ENCODE measurements at regions not wholly inside any gene's neighbourhood (a gene's known extent, or its start where the extent isn't known, plus 50 kb on each side); places are given as distances from the start of the nearest gene placed in this dataset.
"Not testable (repeated sequence)": the region's sequence is repeated elsewhere in the genome, so short reads cannot be mapped to it uniquely, and the experiment has no call there.

DNA sequence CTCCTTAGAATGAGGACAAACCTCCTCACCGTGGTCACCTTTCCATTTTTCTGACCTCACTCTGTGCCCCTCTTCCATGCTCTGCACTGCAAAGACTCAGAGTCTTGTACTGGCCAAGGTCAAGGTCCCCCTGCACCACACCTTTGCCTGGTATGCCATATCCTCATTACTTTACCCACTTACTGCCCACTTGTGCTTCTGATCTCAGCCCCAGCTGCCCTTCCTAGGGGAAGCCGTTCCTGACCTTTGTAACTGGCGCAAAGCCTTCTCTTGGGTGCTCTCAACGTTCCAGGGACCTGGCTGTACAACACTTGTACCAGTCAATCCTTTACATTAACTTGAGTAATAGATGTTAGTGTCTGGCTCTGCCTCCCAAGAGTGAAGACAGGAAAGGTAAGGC lies 256.0 kb downstream of the SV2B start:
- no peak for DNase-seq

DNA sequence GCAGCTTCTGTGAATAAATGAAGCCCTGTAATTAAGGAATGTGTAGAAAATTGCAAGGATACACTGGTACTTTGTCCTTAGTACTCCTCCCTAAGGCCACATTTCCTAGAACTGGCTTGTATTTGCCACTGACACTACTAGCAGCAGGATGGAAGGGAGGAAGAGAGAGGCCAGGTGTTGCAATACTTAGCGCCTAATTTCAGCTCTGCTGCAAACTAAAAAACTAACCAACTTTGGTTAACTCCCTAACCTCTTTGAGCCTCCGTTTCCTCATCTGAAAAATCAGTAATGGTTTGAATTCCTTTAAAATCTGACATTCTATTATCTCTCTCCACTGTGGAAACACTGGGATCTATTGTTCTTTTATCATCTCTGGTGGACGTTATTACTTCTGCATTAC lies 257.0 kb downstream of the SV2B start:
- DNase-seq, result no peak

GRCh38 chr15:91357486-91357885 lies 257.4 kb downstream of the SV2B start:
- DNase-seq, result no peak

- no peak for DNase-seq
Observed at GRCh38 chr15:91358405-91358804, 258.3 kb downstream of the SV2B start.

DNA sequence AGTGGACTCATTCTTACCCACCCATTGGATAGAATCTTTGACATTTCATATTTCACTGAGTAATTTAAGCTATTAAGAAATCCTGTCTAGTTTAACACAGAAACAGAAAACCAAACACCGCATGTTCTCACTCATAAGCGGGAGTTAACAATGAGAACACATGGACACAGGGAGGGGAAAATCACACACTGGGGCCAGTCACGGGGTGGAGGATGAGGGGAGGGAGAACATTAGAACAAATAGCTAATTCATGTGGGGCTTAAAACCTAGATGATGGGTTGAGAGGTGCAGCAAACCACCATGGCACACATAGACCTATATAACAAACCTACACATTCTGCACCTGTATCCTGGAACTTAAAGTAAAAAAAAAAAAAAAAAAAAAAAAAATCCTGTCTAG lies 261.6 kb downstream of the SV2B start:
- not testable (repeated sequence) for DNase-seq

DNA sequence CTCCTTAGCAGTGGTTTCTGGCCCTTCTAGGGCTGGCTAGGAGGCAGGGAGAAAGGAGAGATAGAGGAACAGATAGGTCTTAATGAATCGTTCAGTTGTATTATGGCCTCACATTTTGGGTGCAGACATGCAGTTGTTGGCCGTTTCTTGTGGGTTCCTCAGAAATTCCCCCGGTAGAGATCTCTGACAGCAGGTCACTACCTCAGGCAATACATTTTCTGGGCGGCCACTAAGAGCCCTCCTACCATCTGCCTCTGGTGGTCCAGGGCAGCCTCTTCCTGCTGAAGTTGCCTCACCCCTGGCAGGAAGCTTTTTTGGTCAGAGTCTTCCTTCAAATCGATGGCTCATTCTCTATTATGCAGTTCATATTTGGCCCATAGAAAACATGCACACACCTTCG lies 266.1 kb downstream of the SV2B start:
- no peak for DNase-seq

DNA sequence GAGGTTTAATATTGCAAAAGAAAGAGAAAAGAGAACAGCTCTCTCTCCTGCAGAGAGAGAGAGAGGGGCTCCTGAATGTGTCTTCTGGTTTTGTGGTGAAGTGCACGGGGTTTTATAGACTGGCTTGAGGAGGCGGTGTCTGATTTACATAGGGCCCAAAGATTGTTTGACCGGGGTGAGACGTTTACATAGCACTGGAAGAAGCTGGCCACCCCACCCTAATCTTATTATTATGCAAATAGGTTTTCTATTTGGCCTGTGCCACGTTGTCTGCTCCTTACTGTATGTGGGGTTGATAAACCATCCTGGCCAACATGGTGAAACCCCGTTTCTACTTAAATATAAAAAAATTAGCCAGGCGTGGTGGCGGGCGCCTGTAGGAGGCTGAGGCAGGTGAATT lies 268.6 kb downstream of the SV2B start:
- no peak for DNase-seq

DNA sequence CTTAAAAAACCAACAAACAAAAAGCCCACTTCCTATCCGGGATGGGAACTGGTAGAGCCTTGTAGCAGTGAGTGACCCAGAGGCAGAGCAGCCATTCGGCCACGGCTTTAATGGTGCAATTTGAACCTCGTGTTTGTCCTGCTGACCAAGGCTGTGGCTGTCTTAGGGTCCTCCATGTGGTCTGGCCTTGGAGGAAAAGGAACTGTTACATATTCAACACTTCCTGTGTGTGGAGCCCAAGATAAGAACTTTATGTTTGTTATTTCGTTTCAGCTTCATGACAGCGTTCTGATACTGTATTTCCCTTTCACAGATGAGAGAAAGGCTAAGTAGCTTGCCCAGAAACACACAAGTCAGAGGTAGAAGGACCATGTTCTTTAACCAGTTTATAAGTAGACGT lies 269.8 kb downstream of the SV2B start:
- DNase-seq, result no peak

DNA sequence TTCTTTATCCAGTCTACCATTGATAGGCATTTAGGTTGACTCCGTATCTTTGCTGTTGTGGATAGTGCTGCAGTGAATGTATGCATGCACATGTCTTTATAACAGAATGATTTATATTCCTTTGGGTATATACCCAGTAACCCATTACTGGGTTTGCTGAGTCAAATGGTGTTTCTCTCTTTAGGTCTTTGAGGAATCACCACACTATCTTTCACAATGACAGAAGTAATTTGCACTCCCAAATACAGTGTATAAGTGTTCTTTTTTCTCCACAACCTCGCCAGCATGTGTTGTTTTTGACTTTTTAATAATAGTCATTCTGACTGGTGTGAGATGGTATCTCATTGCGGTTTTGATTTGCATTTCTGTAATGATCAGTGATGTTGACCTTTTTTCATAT lies 271.3 kb downstream of the SV2B start:
- not testable (repeated sequence) for DNase-seq

DNA sequence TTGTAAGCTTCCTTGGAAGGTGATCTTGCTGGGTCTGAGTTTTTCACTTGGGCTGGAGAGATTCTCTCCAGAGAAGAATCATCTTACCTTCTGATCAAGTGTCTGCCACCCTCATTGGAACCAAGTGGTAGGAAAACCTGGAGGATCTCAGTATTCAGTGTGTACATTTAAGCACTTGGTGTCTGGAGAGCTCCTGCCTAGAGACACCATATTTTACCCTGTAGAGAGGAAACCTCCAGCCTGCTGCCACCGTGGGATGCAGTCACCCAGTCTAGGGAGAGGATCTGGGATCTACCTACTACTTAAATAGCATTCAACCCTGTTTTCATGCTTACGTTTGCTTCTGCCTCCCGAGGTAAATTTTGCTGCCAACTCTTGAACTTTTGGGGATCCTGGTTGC lies 274.3 kb downstream of the SV2B start:
- DNase-seq, result no peak

- no peak for DNase-seq
Observed at GRCh38 chr15:91376038-91376437, 276.0 kb downstream of the SV2B start.

DNA sequence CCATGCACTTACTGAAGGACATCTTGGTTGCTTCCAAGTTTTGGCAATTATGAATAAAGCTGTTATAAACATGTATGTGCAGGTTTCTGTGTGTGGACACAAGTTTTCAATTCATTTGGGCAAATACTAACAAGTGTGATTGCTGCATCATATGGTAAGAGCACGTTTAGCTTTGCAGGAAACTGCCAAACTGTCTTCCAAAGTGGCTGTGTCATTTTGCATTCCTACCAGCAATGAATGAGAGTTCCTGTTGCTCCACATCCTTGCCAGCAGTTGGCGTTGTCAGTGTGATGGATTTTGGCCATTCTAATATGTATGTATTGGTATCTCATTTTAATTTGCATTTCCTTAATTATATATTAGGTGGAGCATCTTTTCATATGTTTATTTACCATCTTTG lies 280.1 kb downstream of the SV2B start:
- no peak for DNase-seq

DNA sequence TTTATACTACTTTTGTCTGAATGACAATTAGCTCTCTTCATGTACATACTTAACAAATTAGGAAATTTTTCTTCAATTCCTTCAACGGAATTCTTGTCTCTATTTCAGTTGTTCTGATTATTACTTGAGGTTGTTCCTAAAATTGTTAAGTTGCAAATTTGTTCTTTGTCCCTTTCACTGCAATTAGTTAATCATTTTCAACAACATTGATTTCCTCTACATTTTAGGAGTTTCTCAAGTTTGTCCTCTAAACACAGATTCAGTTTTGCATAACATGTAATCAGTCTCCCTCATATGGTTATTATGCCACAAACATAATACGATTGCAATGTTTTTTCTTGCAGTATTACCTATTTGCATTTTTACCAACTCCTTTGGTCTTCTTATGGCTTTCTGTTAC lies 283.5 kb downstream of the SV2B start:
- no peak for DNase-seq

DNA sequence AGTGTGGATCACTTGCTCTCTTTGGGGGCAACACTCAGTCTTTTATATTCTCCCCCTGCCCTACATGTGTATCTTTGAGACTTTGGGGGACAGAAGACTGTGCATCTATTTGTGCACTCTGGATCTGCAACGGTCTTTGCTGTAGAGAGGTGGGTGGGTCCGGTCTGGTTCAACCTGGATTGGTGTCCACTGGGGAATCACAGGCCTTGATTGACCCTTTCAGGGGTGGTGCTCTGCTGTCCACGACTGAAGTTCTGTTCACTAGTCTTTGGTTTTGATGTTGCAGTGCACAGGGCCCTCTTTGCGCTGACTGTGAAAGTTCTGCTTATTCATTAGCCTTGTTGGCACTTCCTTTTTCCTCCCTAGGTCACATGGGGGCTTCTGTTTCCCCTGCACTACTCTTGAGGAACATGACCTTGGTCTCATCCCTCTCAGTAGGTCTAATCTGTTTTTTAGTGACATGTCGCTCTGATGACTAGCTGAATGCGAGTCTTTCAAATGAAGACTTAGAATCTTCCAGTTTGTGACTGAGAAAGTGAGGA lies 284.2 kb downstream of the SV2B start:
- DNase-seq, result no peak

GRCh38 chr15:91385311-91385710 lies 285.3 kb downstream of the SV2B start:
- no peak for DNase-seq

GRCh38 chr15:91393186-91393585 lies 293.1 kb downstream of the SV2B start:
- no peak for DNase-seq

DNA sequence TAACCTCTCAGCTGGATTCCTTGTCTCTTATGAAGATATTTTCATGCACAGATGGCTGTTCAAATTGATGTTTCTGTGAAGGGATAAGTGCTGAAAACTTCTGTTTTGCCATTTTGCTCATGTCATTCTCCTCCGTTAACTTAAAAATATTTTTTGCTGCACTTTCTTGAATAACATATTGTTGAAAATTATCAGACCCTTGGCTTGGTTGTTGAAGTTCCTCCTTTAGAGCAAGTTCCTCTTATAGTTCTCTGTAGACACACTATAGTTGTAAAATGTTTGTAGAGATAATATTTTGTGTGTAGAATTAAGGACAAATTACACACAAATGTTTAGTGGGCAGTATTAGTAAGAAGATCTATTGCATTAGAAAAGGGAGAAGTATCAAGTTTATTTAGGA lies 300.4 kb downstream of the SV2B start:
- DNase-seq, result no peak

GRCh38 chr15:91407269-91407889 lies 307.3 kb downstream of the SV2B start:
- peak; percentile 2 for DNase-seq

DNA sequence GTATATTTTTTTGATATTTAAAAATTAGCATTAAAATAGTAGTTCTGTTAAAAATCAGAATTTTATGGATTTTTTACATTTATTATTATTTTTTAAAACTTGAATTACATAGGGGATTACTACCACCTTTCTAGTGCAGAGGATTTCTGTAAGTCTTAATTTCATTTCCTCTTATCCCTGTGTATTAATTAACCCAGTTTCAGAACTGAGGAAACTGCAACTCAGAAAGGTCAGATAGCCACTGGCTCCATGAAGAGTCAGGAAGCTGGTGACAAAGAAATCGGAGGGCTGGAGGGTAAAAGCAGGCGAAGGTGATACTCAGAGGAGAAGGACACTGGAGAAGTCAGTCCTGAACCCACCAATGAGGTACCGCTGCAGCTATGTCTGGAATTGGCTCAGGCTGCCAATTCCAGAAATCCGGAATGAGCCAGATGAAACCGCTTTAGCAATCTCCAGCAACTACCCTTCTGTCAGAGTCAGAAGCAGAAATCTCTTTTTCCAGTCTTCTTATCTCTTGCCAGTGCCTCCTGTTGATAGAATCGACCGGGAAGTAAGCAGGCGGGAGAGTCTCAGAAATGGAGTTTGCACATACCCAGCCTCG lies 308.5 kb downstream of the SV2B start:
- no peak for DNase-seq

DNA sequence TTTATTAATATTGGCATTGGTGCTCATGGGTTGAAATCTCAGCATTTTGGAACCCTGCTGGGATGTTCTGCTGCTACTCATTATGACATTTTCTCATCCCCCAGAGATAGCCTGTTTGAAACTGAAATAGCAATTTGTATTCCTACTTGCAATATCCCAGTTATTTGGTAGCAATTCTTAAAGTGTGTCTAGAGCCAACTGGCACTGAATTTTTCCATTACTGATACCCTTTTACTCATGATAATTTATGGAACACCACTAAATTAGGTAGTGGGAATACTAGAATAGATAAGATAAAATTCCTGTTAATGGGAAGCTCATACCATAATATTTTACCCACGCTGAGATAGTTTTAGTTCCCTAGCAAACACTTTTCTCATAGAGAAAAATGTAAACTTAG lies 309.3 kb downstream of the SV2B start:
- no peak for DNase-seq

- DNase-seq, result no peak
Observed at GRCh38 chr15:91411586-91411985, 311.5 kb downstream of the SV2B start.

DNA sequence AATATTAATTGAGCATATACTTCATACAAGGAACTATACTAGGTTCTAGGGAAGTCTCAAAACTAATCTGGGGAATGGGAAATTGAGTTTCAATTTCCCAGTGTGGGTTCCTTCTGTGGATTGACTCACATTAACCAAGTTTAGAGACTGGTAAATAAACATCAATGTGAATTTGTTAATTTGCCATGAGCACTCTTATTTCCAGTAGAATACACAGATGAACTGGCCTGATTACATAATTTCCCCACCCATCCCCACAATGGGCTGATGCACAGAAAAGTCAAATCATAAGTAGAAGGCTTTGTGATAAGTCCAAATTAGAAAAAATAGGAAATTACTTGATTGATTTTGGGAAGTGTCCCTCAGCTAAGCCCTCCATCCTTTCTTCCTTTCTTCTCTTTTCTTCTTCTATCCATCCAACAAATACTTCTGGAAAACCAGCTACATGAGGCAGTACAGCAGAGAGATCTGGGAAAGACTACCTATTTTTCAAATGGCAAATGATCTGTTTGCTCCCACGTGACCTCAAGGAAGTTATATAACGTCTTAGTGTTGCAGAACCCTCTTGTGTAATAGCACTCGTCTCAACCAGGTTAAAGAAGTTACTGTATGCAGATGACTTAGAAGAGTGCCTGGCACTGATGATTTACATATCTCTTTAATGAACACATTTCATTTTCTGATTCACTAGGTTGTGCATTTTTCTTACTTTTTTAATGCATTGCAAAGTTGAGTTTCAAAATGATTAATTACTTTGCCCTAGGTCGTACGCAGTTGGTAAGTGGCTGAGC lies 312.3 kb downstream of the SV2B start:
- DNase-seq, result no peak

DNA sequence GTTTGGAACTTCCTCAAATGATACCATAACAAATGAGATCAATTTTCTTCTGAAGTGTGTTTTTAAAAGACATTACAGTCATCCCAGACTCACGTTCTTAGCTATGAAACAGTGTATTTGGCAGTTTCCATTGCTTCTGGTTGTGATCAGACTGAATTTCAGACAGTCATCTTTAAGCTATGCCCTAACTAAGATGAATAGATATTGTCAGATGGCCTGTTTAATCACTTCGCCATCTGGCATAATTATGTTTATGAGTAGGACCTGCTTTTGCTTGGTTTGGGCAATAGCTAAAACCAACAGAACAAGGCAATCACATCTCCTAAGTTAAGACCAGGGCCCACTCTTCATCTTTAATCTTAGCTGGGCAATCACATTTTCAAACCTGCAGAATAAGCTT lies 313.1 kb downstream of the SV2B start:
- DNase-seq, result no peak

- no peak for DNase-seq
Observed at GRCh38 chr15:91414124-91414523, 314.1 kb downstream of the SV2B start.
